Bone marrow (tissue), 2 donors: ENCODE measurements at regions not wholly inside any gene's neighbourhood (a gene's known extent, or its start where the extent isn't known, plus 50 kb on each side); places are given as distances from the start of the nearest gene placed in this dataset.

Experiments
- DNase-seq, 2 donors: peaks; one replicate each; lab custom pipeline; 2025; lab: John Stamatoyannopoulos, UW

- no peak for DNase-seq
Observed at GRCh38 chrX:69365349-69365748, 138.8 kb upstream of the NALF2 start.

DNA sequence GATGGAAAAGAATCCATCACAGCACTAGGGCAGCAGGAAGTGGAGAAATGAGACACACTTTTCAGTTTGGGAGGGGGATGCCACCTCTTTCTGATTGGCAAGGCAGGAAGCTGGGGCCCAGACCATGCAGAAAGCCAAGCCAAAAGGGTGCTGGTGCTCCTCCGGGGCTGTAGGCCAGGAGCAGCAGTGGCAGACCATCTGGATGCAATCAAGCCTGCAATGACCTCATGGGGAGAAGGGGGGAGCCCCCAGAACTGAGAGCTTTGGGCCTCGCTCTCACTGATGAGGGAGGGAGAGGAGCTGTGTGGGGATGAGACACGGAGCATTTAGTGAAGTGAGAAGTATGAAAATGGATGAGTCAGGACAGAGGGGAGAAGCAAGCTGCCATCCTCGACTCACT is 141.3 kb upstream of the NALF2 start:
- no peak for DNase-seq

DNA sequence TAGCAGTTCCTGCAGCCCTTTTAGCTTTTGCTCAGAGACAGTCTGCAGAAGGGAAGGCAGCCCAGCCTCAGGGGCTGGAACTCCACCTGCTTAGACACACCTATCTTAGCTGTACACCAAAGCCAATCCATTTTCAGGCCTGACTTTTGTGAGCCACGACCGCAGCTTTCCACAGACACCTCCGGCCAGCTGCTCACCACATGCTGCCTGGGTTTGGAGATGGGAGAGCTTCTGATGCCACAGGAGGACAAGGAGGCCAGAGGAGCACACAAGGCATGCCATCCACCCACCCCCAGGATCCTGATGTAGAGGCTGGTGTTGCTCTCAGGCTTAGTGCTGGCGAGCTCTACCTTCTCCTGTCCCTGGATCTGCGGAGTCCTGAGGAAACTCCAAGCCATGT is 141.8 kb upstream of the NALF2 start:
- DNase-seq = no peak

- no peak for DNase-seq
Observed at GRCh38 chrX:69361311-69361845, 142.7 kb upstream of the NALF2 start.

DNA sequence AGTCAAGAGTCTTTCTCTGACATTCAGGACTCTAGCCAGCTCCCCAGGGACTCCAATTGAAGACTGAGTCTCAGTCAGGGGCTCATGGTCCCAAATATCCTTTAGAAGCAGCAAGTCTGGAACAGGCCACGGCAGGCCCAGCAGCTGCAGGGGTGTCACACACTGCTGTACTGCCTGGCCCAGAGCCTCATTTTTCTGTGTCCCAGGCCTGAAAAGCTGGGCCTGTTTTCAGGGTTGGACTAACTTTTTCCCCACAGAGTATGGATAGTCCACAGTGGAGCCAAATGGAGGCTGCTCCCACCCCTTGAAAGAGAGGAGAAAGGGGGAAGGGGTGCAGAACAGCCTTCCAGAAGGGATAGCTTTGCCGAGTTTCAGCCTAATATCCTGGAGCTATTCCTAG is 146.8 kb upstream of the NALF2 start:
- no peak for DNase-seq

DNA sequence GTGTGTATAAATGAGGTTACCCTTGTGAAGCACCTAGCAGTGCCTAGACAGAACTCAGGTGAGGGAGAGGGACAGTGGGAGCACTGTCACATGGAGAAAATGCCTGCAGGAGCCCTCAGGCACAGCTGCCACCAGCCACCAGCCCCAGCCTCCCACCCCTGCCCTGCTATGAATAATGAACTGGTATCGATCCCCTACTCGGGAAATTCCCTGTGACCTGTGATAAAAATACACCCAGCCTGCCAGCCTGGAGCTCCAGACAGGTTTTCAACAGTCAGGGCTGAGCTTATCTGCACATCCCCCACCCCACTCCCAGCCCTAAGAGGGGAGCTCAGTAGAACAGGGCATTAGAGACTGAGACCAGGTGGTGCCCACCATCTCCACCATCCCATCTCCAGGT is 159.6 kb upstream of the PJA1 start:
- no peak for DNase-seq

DNA sequence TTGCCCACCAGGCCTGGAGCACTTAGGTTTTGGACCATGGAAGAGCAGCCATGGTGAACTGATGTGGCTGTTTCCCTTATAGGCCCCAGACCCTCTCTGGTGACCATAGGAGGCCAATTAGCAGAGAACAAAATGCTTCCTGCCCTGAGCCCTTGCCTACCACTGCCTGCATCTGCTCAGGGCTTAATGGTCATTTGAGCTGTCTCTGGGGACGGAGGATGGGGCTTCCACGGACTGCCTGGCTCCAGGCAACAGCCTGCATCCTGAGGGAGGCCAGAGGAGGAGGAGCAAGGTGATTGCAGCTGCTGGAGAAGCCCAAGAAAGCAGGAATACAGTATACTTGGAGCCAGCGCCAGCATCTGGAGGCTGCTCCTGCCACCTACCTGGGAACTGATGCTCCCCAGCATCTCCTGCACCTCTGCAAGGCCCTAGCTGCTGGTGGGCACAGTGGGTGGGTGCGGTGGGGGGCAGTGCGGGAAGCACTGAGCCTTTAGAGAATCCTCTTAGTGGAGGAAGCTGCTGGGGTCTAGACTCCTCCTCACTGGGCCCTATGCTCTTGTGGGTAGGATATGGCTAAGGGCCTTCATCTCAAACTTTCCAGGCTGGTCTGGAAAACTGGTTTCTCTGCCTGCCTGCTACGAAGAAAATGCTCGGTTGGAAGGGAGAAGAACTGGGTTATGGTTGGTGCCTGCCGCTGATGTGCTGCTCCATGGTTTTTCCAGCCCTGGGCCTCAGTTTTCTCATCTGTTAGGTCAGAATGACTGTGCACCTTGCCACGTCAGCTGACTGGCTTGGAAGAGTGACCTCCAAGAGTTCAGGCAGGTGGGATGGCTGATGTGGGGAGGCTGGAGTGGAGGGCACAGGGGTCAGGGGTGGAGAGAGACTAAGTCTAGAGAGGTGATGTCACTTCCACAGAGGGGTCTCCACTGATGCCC is 158.8 kb upstream of the PJA1 start:
- DNase-seq = no peak

DNA sequence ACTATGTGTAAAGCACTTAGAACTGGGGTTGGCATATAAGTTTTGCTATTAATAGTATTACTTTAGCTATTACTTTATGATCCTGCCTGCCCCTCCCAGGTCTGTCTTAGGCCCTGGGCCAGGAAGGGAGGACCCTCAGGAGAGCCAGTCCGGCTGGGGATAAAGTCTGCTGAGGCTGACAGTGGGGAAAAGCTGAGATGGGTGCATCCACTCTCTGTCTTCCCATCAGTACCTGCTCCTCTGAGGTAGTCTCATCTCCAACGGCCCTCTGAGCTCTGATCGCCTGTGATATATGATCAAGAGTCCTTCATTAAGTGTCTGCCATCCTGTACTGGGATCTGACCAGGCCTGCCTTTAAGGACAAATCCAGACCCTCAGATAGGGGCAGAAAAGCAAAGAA is 156.5 kb upstream of the PJA1 start:
- no peak for DNase-seq

DNA sequence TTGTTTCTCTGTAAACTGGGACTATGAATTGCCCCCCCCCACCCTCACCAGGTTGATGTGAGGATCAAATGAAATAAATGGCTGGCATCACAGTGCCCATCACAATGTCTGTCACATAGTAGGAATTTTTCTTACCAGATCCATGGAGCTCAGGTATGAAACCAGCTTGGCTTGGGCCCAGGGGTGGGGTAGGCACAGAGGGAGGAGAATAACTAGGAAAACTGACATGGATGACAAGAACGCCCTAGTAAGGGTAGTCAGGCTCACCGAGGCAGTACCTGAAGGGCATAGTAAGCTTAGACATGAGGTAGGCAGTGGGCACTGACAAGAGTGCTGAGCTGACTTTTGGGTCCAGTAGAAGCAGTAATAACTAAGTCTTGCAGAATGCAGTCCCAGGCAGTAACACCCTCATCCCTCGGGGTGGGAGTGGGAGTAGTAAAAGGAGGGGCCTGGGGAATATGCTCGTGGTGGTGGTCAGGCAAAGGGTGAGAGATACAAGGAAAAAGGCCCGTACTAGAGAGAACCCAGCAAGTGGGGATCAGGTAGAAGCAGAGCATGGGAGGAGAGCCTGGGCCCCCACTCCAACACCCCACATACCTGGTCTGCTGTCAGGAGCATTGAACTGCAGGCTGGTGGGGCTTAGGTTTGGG is 155.9 kb upstream of the PJA1 start:
- DNase-seq = no peak

GRCh38 chrX:69320116-69320515 is 154.9 kb upstream of the PJA1 start:
- no peak for DNase-seq

GRCh38 chrX:69319376-69319775 is 154.1 kb upstream of the PJA1 start:
- no peak for DNase-seq

DNA sequence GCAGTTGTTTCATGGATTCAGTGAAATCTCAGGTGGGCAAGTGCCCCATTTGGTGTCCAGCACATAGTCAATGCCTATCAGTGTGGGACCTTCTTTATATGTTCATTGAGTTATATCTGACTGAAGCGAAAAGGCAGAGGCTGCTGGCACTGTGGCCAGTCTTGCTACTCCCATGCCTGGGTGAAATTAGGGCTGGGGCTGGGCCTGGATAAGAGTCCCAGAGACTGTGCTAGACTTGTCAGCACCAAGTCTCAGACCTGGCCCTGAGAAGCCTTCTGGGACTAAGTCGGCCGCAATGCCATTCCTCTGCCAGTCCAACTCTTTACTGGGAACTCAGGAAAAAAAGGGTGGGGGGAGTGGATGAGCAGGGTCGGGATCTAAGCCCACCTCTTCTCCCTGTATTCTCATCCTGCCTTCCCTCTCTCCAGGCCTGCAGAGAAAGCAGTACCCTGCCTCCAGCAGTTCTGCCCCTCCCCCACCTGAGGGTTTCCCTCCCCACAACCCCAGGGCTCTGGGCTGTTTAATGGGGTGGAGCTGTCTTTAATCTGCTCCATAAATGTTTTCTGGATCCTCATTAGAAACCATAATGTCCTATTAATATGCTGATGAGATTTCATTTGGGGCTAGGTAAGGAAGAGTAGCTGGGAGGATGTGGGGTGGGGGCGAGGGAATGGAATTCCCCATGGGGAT is 153.5 kb upstream of the PJA1 start:
- no peak for DNase-seq

DNA sequence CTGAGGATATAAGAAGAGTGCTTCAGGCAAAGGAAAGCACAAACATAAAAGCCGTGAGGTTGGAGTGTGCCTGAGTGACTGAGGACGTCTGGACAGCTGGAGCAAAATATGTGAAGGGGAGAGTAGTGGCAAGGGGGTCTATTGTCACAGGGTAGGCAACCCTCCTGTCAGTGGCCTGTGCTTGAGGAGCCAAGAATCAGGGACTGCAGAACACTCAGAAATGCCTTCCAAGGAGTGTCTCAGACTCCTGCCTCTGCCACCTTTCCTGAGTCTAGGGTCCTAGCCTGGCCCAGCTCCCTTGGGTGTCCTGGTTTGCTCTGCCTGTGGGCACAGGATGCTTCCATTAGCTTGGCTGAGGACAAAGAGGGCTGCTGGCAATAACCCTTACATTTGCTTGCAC is 152.5 kb upstream of the PJA1 start:
- DNase-seq = no peak

DNA sequence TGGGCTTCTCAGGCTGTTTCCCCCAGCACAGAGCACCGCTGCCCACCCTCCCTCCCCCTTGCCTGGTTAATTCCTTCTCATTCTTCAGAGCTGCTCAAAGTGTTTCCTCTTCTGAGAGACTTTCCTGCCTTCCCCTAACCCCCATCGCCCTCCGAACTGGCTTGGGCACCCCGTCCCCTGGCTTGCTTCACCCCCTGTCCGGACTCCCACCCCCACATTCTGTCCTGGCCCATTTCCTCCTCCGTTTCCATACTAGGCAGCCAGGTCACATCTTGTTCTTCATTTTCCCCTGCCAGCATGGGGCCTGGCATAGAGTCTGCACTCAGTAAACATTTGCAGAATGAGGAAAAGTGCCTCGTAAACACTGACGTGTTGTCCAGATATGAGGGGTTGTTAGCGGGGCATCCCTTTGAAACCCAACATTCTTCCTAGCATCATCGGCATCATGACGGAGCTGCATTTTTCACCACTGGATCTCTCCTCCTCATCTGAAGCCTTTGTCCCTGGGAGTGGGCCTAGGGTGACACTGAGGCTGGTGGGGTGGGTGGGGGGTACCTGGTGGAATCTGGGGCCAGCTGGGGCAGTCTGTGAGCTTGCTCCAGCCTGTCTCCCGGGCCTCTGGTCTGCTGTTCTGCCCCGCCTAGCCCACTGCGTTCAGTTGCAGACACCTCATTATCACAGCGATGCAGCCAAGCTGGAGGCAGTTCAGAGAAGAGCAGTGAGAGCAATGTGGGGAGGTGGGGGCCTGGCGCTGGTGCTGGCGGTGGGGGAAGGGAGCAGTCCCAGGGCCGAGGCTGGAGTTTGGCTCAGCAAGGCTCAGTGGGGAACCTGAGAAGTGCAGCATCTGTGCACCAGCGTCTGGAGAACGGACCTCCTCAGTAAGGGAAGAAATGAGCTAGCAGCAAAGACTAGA is 149.4 kb upstream of the PJA1 start:
- DNase-seq = no peak

DNA sequence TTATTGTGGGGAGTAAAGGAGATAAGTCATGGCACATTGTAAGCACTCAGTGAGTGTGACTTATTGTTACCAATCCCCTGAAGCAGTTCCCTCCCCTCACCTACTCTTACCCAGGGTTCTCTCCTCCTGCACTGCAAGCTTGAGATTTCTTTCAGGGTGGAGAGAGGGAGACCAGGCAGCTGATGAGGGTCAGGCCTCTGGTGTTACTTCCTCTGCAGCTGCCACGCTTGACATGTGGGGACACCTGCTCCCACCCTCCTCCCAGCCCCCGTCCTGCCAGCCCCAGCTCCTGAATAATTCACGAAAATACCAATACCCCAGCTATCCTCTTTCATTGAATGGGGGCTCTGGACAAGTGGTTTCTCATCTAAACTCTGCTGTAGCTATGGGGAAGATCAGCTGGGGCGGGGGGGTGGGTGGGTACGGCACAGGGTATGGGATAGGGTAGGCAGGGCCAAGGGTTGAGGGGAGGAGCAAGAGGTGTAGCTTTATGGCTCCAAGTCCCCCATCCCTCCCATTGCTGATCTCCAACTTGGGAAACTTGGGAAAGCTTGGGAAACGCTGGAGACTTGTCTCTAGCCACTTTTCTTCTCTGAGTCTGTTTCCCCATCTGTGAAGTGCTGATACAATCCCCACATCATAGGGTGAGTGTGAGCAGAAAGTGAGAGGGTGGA is 148.5 kb upstream of the PJA1 start:
- no peak for DNase-seq

DNA sequence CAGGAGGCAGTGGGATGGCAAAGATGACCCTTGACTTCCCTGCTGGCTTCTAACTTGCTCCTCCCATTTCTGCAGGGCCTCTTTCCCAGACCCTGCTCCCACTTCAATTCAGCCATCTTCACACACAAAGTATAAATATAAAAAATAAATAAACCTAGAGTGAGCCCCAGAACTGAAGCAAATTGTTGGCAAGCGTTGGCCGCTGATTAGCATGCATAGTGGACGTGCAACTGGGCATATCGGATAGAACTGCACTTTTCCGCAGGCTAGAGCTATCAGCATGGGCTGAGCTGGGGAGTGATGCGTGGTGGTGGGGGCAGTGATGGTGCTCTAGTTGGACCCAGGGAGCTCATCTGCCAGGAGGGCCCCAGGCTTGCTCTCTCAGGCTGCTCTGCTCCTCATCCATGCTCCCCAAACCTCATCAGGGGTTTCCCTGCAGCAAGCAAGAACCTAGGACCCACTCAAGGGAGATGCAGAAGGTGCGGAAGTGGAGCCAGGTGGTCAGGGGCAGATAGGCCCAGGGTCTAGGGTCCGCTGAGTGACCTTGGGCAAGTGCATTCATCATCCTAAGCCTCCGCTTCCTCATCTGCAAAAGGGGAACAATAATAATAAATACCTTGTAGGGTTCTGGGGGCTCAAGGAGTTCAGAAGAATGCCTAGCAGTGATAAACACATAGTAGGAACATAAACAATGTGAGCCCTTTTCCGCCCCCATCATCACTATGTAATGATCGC is 146.8 kb upstream of the PJA1 start:
- no peak for DNase-seq

- no peak for DNase-seq
Observed at GRCh38 chrX:69309074-69309792, 144.0 kb upstream of the PJA1 start.

GRCh38 chrX:69307756-69308155 is 142.5 kb upstream of the PJA1 start:
- no peak for DNase-seq

DNA sequence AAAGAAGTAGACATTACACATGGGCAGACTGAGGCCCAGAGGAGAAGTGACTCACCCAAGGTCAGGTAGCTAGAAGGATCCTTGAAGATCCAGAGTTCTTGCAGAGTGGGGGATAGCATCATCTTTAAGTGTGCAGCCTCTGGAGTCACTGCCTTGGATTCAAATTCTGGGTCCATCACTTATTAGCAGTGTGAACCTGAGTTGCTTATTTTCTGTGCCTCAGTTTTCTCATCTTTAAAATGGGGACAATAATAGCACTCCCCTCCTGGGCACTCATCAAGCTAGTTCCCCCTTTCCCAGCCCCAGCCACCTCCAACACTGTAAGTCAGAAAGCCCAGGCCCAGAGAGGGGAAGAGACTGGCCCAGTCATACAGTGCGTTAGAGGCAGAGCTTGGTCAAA is 141.8 kb upstream of the PJA1 start:
- DNase-seq = no peak

- DNase-seq = no peak
Observed at GRCh38 chrX:69306063-69306404, 140.8 kb upstream of the PJA1 start.
